ENCODE measurements at regions not wholly inside any gene's neighbourhood (a gene's known extent, or its start where the extent isn't known, plus 50 kb on each side); places are given as distances from the start of the nearest gene placed in this dataset.

DNA sequence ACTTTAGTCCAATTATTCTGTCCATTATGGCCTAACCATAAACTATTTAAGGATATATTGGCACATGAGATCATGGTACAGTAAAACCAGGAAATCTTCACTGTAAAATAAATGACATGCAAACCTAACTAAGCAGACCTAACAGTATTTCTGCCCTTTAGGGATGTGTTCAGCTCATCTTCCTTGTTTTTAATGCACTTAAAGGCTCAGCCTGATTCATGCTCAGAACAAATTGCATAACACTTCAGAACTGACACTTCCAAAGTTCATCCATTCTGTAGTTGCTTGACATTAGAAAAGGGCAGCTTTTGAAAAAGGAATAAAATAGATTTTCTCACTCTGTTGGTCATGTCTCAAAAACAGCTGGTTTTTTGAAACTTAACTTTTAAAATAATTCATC is 708.5 kb downstream of the C12orf50 start:
- no peak for DNase-seq

DNA sequence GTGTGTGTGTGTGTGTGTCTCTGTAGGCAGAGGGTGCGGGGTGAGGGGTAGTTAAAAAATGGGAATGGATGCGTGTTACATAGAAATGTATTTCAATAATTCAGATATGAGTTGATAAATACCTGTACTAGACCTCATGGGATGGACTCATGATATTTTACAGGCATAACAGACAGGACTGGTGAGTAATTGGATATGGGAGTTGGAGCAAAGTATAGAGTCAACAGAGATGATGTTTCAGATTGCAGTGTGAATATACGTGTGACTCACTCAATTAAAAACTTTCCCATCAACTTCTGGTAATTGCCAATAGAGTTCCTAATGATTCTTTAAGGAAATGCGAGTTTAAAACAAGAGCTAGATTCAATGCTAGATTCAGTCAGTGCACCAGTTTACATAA is 711.9 kb downstream of the C12orf50 start:
- no peak for DNase-seq

DNA sequence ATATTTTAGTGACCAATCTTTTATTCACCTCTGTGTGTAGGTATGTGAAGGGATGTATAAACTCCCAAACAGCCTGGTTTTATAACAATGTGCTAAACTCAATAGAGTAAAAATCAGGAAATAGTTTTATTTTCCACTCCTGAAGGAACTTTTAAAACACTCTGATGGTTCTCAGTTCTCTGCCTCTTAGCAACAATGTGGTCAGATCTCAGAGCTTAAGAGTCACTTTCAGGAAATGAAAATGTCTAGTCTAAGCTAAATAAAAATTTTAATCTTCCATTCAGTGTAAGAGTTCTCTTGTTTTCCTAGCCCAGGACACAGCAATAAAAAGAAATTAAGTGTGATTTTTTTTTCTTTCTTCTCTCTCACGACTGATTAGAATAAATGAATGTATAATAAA is 718.0 kb downstream of the C12orf50 start:
- DNase-seq, result no peak

- no peak for DNase-seq
Measured at GRCh38 chr12:87310126-87310525, 719.1 kb downstream of the C12orf50 start.

- DNase-seq, result no peak
Measured at GRCh38 chr12:87305481-87305880, 723.7 kb downstream of the C12orf50 start.

- DNase-seq, result no peak
Measured at GRCh38 chr12:87304406-87304805, 724.8 kb downstream of the C12orf50 start.

DNA sequence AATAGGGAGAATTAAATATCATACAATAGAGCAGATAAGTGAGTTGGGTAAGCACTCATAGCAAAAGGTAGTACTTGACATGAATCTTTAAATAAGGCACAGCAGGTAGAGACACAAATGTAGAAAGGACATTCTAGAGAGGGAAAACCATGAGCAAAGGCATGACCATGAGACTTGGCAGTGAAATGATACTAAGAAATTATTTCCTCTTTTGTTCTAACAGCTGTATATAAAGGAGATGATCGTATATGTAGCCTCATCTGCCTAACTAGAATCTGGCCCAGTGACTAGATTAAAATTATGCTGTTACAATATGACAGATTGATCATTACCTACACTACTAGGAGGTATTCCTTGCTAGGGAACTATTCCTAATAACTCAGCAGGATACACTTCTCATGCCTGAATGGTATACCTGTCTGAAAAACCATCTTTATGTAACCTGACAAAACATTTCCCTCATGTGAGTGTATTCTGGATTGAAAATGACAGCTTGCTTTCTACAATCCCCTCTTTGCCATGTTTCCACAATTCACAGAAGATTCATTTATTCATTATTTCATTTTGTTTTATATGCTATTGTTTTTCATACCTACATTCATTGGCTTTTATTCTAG is 725.7 kb downstream of the C12orf50 start:
- no peak for DNase-seq

DNA sequence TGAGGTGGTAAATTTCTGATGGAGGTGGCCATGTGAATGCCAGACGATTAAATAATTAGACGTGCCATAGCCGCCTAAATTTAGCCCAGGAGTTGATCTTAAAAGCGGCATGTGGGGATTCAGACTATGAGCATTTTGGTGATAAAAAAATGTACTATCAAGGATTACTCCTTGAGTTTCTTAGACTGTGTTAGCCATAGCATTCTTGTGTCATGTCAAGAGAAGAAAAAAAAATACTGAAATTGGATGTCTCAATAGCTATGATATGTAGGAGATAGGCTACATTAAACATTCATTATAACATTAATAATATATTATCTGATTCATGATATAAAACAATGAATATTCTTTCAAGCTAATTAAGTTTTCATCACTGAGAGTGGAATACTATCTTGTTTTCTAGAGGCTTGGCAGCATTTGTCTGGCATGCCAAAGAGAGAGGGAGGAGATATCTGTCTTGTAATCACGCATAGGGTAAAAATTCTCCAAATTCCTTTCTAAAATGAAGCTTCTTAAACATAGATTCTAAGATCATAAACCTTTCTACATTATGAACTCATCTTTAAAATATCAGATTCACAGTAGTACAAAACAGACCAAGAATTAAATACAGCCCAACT is 727.0 kb downstream of the C12orf50 start:
- DNase-seq, result no peak

DNA sequence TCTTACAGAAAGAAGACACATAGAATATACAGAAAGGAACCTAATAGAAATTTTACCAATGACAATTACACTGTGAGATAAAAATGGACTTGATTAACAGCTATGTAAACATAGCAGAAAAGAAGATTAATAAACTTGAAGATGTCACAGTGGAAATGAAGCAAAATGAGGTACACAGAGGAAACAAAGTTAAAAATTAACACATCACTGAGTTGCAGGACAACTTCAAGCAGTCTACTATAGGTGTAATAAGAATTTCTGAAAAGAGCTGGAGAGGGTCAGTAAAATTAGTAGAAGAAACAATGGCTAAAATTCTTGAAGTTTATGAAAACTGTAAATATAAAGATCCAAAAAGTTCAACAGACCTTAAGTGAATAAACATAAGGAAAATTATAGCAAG is 738.7 kb downstream of the C12orf50 start:
- no peak for DNase-seq

DNA sequence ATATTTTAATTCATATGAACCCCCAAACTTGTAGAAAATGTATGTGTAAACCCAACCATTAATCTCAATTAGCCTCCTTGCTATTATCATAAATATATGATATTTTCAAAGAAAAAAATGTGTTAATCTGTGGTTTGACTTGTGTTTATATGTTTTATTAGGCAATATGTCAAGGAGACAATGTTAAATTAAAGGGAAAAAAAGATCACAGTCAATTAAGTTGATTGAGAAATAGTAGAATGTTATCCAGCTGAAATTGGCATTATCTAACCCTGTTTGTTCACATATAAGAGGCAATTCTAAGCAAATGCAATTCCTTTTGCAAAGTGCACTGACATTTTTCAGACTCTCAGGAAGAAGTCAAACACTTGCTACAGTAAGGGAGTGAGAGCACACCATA is 745.3 kb downstream of the C12orf50 start:
- DNase-seq, result no peak

GRCh38 chr12:87283111-87283510 is 746.1 kb downstream of the C12orf50 start:
- DNase-seq, result no peak

GRCh38 chr12:87280893-87281292 is 748.3 kb downstream of the C12orf50 start:
- DNase-seq, result no peak

GRCh38 chr12:87280356-87280755 is 748.8 kb downstream of the C12orf50 start:
- no peak for DNase-seq

GRCh38 chr12:87274594-87275245 is 754.5 kb downstream of the C12orf50 start:
- no peak for DNase-seq

GRCh38 chr12:87272851-87273250 is 756.4 kb downstream of the C12orf50 start:
- DNase-seq, result no peak

- no peak for DNase-seq
Measured at GRCh38 chr12:87270919-87271318, 758.3 kb downstream of the C12orf50 start.

- no peak for DNase-seq
Measured at GRCh38 chr12:87266305-87266704, 762.9 kb downstream of the C12orf50 start.

- no peak for DNase-seq
Measured at GRCh38 chr12:87259391-87259790, 769.8 kb downstream of the C12orf50 start.

GRCh38 chr12:87254381-87255030 is 774.7 kb downstream of the C12orf50 start:
- no peak for DNase-seq

DNA sequence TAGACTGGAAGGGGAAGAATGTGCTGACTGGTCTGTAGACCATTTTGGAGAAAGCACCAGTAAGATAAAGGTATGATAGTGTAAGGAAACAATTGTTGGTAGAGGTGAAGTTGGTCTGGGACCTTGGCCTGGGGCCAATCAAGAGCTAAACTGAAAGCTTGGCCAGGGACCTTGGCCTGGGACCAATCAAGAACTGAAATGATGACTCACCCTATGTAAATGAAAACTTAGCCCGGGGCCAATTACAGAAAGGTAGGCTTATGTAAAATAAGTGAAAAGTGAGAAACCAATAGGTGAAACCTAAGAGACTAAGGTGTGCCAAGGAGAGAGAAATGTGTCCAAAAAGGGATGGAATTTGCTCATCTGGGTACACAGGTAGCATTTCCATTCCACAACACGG is 776.0 kb downstream of the C12orf50 start:
- no peak for DNase-seq

GRCh38 chr12:87246726-87247125 is 782.5 kb downstream of the C12orf50 start:
- DNase-seq, result no peak

- no peak for DNase-seq
Measured at GRCh38 chr12:87238466-87238865, 790.7 kb downstream of the C12orf50 start.

DNA sequence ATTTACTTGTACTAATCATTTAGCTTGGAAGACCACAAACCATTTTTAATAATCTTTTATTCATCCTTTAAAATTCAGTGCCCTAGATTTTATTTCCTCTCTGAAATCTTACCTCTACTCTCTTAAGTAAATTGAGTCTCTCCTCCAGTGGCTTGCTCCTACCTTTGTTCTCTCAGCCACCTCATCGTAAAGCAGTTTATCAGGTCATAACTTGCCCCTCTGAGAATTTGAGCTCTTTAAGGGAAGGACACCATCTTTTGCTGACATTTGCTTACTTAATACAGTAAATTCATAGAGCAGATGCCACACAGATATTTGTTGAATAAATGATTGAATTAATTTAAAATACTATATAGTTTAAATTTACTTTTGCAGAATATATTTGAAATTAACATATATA is 794.3 kb downstream of the C12orf50 start:
- DNase-seq, result no peak

GRCh38 chr12:87233671-87234070 is 795.5 kb downstream of the C12orf50 start:
- DNase-seq, result no peak

All from bone marrow (tissue), 2 donors.